PFSK-1 (cell line): ENCODE measurements at regions not wholly inside any gene's neighbourhood (a gene's known extent, or its start where the extent isn't known, plus 50 kb on each side); places are given as distances from the start of the nearest gene placed in this dataset.

Source experiments
- FOXP2 ChIP-seq: optimal IDR thresholded peaks from 2 replicates; pipeline ENCODE3; 2011; ENCODE audit warnings: borderline replicate concordance, control low read depth, inconsistent platforms; ENCODE audit not compliant: insufficient read depth; ENCODE audit errors: extremely low read length, extremely low read depth
- POLR2AphosphoS5 ChIP-seq: IDR thresholded peaks from 2 replicates; pipeline ENCODE4 v1.6.1; 2012; ENCODE audit warnings: low read depth, mild to moderate bottlenecking, control low read depth, low read length, moderate library complexity
- SIN3A ChIP-seq: IDR thresholded peaks from 2 replicates; pipeline ENCODE4 v1.6.1; 2012; ENCODE audit warnings: mild to moderate bottlenecking, low read length, moderate library complexity, borderline replicate concordance; ENCODE audit not compliant: insufficient read depth
- TAF1 ChIP-seq: IDR thresholded peaks from 2 replicates; pipeline ENCODE4 v1.6.1; 2012; ENCODE audit warnings: low read length, control low read depth, borderline replicate concordance; ENCODE audit not compliant: insufficient read depth
- TF ChIP-seq, protein P1 (sequence below), 2 experiments: IDR thresholded peaks; 2 replicates each; pipeline versions ENCODE4 v1.6.1 to v1.8.0; 2011 to 2012; ENCODE audit warnings: low read depth in 2 of 2, low read length in 2 of 2, control low read depth in 1 of 2, inconsistent platforms in 1 of 2, mild to moderate bottlenecking in 1 of 2, moderate library complexity in 1 of 2; ENCODE audit not compliant: insufficient read depth in 1 of 2

DNA sequence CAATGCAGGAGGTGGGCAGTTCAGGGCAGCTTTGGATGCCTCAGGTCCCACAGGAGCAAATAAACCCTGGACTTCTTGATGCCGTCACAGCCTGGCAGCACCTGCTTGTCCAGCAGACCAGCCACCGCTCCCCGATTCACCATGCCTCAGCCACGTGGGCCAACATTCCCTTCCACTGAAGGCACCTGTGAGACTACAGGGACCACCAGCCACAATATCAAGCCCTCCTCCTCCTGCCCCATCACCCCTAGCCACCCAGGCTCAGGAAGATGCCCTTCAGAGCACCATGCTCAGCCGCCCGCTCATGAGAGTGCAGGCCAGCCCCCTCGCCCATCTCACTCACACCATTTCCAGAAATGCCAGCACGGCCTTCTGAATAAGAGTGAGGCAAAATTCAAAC, 234.7 kb downstream of the SYK start:
- TF ChIP-seq POLR2AphosphoS5 (no peak), TAF1 (no peak), FOXP2 (no peak), SIN3A (no peak)
- TF ChIP-seq, protein P1, sequence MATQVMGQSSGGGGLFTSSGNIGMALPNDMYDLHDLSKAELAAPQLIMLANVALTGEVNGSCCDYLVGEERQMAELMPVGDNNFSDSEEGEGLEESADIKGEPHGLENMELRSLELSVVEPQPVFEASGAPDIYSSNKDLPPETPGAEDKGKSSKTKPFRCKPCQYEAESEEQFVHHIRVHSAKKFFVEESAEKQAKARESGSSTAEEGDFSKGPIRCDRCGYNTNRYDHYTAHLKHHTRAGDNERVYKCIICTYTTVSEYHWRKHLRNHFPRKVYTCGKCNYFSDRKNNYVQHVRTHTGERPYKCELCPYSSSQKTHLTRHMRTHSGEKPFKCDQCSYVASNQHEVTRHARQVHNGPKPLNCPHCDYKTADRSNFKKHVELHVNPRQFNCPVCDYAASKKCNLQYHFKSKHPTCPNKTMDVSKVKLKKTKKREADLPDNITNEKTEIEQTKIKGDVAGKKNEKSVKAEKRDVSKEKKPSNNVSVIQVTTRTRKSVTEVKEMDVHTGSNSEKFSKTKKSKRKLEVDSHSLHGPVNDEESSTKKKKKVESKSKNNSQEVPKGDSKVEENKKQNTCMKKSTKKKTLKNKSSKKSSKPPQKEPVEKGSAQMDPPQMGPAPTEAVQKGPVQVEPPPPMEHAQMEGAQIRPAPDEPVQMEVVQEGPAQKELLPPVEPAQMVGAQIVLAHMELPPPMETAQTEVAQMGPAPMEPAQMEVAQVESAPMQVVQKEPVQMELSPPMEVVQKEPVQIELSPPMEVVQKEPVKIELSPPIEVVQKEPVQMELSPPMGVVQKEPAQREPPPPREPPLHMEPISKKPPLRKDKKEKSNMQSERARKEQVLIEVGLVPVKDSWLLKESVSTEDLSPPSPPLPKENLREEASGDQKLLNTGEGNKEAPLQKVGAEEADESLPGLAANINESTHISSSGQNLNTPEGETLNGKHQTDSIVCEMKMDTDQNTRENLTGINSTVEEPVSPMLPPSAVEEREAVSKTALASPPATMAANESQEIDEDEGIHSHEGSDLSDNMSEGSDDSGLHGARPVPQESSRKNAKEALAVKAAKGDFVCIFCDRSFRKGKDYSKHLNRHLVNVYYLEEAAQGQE (IDR thresholded peaks at IDR 0.05; ENCODE audit: insufficient read depth in 1 of 2, low read depth in 2 of 2, low read length in 2 of 2): no peak

- no peak for TF ChIP-seq POLR2AphosphoS5
- no peak for TF ChIP-seq TAF1
- TF ChIP-seq, protein P1 (IDR thresholded peaks at IDR 0.05; ENCODE audit: insufficient read depth in 1 of 2, low read depth in 2 of 2, low read length in 2 of 2): no peak
- TF ChIP-seq SIN3A: 0 out of 2 replicates have a peak, but pooled peaks have one; percentile 32
- peak; percentile 94 for TF ChIP-seq FOXP2
These were observed 235.3 kb downstream of the SYK start for GRCh38 chr9:91036826-91037510.

GRCh38 chr9:91037511-91038482, 236.2 kb downstream of the SYK start:
- TF ChIP-seq SIN3A (no peak), TAF1 (no peak), POLR2AphosphoS5 (no peak), FOXP2 (no peak)
- TF ChIP-seq, protein P1 (IDR thresholded peaks at IDR 0.05; ENCODE audit: insufficient read depth in 1 of 2, low read depth in 2 of 2, low read length in 2 of 2): no peak

GRCh38 chr9:91038483-91039124, 237.0 kb downstream of the SYK start:
- TF ChIP-seq POLR2AphosphoS5 (no peak), FOXP2 (no peak), TAF1 (no peak), SIN3A (no peak)
- TF ChIP-seq, protein P1 (IDR thresholded peaks at IDR 0.05; ENCODE audit: insufficient read depth in 1 of 2, low read depth in 2 of 2, low read length in 2 of 2): no peak
